OCI-LY3 (cell line): ENCODE measurements at regions not wholly inside any gene's neighbourhood (a gene's known extent, or its start where the extent isn't known, plus 50 kb on each side); places are given as distances from the start of the nearest gene placed in this dataset.

ENCODE experiments used
- H2AFZ ChIP-seq: fragments of 200-600, 300-600 bp; shearing (Covaris generic); 2 replicates; pipeline ENCODE4 v1.6.0; 2014; ENCODE audit warnings: antibody characterized with exemption, low read depth, low read length
- H3K27ac ChIP-seq: fragments of 200-600, 300-600 bp; sonication (generic); 2 replicates; pipeline ENCODE4 v1.5.1; 2014; ENCODE audit warnings: mild to moderate bottlenecking, low read length, moderate library complexity, mixed read lengths
- H3K27me3 ChIP-seq: fragments of 200-600, 300-600 bp; sonication (generic); 2 replicates; pipeline ENCODE4 v1.6.1; 2014; ENCODE audit warnings: low read depth, low read length, mixed read lengths
- H3K36me3 ChIP-seq: fragments of 200-600, 300-600 bp; sonication (generic); replicated peaks from 2 replicates; pipeline ENCODE3; 2014; ENCODE audit warnings: low read depth, low read length, mixed read lengths
- H3K4me1 ChIP-seq: fragments of 300-600, 200-600 bp; sonication (generic); 2 replicates; pipeline ENCODE4 v1.6.1; 2014; ENCODE audit warnings: low read length, mixed read lengths
- H3K4me2 ChIP-seq: fragments of 200-600, 300-600 bp; sonication (generic); 2 replicates; pipeline ENCODE4 v1.6.1; 2014; ENCODE audit warnings: low read length, mixed read lengths
- H3K4me3 ChIP-seq: fragments of 300-600, 200-600 bp; sonication (generic); 2 replicates; pipeline ENCODE4 v1.5.1; 2014; ENCODE audit warnings: antibody characterized with exemption, mild to moderate bottlenecking, low read length, moderate library complexity
- H3K79me2 ChIP-seq: fragments of 300-600, 200-600 bp; shearing (Covaris generic); 2 replicates; pipeline ENCODE4 v1.6.1; 2014; ENCODE audit warnings: mild to moderate bottlenecking, low read length, mixed read lengths
- H3K9ac ChIP-seq: fragments of 300-600, 200-600 bp; shearing (Covaris generic); 2 replicates; pipeline ENCODE4 v1.6.0; 2014; ENCODE audit warnings: mild to moderate bottlenecking, low read length, moderate library complexity
- H3K9me3 ChIP-seq: fragments of 200-600, 300-600 bp; shearing (Covaris generic); 2 replicates; pipeline ENCODE4 v1.6.1; 2014; ENCODE audit warnings: low read length, mixed read lengths; ENCODE audit not compliant: insufficient read depth
- H4K20me1 ChIP-seq: fragments of 200-600, 300-600 bp; sonication (generic); 2 replicates; pipeline ENCODE4 v1.6.1; 2016; ENCODE audit warnings: low read length, mixed read lengths; ENCODE audit not compliant: insufficient read depth
- EZH2phosphoT487 ChIP-seq: fragments of 200-600 bp; shearing (Covaris generic); IDR thresholded peaks from 2 replicates; pipeline ENCODE4 v1.6.1; 2018; ENCODE audit warnings: antibody characterized with exemption, mixed run types, low read depth
- TF ChIP-seq, protein P1 (sequence below): fragments of 200-600, 300-600 bp; sonication (generic); IDR thresholded peaks from 2 replicates; pipeline ENCODE4 v1.5.1; 2014; ENCODE audit warnings: antibody characterized with exemption, low read length, low read depth

DNA sequence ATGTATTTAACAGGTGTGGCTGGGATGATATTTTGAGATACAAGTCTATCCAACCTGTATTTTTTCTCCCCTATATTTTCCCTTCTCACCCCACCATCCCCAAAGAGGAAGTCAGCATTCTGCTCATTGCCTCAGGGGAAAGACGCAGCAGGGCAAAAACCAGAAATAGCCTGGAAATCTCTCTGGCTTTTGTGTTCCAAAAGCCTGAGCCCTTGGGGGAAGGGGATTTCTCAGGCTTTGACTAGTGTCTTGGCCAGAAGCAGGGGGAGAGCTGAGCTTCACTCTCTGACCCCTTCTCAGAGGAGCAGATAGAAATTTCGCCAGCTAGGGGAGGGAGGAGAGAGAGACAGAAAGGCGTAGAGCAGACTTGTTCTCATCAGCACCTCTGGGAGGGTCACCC is 244.7 kb downstream of the RRAGC start:
- Histone ChIP-seq H3K4me2 (no peak overlapping the region), H3K27ac (no peak overlapping the region), H3K4me1 (no peaks in the 10 kb centered on the region), H4K20me1 (no peaks in the 10 kb centered on the region), H2AFZ (no peak overlapping the region), H3K4me3 (no peak overlapping the region), H3K9ac (no peak overlapping the region), H3K36me3 (no peaks in the 10 kb centered on the region), H3K79me2 (no peaks in the 10 kb centered on the region), H3K27me3 (no peaks in the 10 kb centered on the region), H3K9me3 (no peaks in the 10 kb centered on the region)
- no peak for TF ChIP-seq EZH2phosphoT487
- TF ChIP-seq, protein P1, sequence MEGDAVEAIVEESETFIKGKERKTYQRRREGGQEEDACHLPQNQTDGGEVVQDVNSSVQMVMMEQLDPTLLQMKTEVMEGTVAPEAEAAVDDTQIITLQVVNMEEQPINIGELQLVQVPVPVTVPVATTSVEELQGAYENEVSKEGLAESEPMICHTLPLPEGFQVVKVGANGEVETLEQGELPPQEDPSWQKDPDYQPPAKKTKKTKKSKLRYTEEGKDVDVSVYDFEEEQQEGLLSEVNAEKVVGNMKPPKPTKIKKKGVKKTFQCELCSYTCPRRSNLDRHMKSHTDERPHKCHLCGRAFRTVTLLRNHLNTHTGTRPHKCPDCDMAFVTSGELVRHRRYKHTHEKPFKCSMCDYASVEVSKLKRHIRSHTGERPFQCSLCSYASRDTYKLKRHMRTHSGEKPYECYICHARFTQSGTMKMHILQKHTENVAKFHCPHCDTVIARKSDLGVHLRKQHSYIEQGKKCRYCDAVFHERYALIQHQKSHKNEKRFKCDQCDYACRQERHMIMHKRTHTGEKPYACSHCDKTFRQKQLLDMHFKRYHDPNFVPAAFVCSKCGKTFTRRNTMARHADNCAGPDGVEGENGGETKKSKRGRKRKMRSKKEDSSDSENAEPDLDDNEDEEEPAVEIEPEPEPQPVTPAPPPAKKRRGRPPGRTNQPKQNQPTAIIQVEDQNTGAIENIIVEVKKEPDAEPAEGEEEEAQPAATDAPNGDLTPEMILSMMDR: no peak

DNA sequence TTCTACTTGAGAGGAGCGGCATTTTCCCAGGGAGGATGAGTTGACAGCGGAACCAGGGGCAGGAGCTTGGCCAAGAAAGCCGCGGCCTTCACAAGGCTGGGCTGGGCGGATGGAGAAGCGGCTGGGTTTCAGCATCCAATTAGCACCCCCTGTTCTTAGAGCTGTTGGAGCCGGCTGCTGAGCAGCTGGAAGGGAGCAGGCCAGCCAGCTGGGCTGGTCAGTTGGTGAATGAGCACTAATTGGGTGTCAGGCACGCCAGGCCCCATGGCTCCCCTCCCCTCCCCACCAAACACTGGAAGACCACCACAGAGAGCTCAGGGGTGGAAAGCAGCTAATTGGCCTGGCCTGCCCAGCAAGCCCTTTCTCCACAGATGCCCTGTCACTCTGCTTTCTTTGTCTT is 245.6 kb downstream of the RRAGC start:
- Histone ChIP-seq H3K4me2 (no peak overlapping the region), H3K4me3 (no peak overlapping the region), H3K27ac (no peak overlapping the region), H3K9ac (no peak overlapping the region), H3K36me3 (no peaks in the 10 kb centered on the region), H4K20me1 (no peaks in the 10 kb centered on the region), H2AFZ (no peak overlapping the region), H3K79me2 (no peaks in the 10 kb centered on the region), H3K27me3 (no peaks in the 10 kb centered on the region), H3K4me1 (no peaks in the 10 kb centered on the region), H3K9me3 (no peaks in the 10 kb centered on the region)
- TF ChIP-seq, protein P1: no peak
- no peak for TF ChIP-seq EZH2phosphoT487

DNA sequence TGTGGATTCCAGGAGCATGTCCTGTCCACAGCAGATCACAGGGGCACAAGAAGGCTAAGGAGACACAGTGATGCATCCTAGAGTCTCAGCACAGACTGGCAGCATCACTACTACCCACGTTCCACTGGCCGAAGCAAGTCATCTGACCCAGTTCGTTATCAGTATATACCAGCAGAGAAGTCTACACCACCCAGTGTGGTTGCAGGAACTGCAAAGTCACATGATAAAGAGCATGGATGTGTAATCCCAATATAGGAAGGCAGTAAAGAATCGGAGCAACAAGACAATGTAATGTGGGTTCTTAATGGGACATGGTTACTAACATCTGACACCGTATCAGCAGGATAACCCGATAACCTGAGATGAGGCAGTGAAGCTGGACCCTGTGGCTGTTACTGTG is 246.6 kb downstream of the RRAGC start:
- no peak for TF ChIP-seq EZH2phosphoT487
- TF ChIP-seq, protein P1: no peak
- no peak overlapping the region for H3K9ac ChIP-seq
- H4K20me1 ChIP-seq: no peaks in the 10 kb centered on the region
- H3K79me2 ChIP-seq: no peaks in the 10 kb centered on the region
- no peak overlapping the region for H3K27ac ChIP-seq
- no peaks in the 10 kb centered on the region for H3K27me3 ChIP-seq
- no peaks in the 10 kb centered on the region for H3K9me3 ChIP-seq
- H3K4me2 ChIP-seq: no peak overlapping the region
- peaks cover 4% of the 10 kb centered on the region; the same call in 1 of the 2 replicates for H3K4me1 ChIP-seq
- no peak overlapping the region for H2AFZ ChIP-seq
- no peaks in the 10 kb centered on the region for H3K36me3 ChIP-seq
- no peak overlapping the region for H3K4me3 ChIP-seq

DNA sequence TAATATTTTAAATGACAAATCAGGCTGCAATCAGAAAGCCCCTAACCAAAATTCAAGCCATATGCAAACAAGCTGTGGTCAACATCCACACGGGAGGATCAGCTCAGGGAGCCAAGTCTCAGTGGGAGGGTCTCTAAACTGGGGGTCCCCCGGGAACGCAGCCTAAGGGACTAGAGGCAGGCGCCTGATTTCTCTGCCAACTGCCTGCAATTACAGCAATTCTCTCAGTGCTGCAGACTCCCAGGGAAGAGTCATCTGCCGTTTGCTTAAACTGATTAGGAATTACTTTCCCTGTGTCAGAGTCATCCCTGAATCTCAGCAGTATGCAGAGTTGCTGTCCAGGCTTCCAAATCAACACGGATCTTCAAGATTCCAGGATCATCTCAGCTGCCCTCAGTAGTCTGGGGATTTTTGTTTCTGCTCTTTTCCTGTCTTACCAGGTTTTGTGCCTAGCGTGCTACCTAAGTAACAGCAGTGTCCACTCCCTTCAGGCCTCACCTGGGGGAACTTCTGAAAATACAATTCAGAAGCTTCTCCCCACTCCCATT is 247.8 kb downstream of the RRAGC start:
- Histone ChIP-seq H3K9me3 (no peaks in the 10 kb centered on the region), H3K9ac (no peak overlapping the region), H3K4me1 (peaks cover 4% of the 10 kb centered on the region; the same call in 1 of the 2 replicates), H4K20me1 (no peaks in the 10 kb centered on the region), H3K4me3 (no peak overlapping the region), H3K27me3 (no peaks in the 10 kb centered on the region), H2AFZ (no peak overlapping the region), H3K4me2 (no peak overlapping the region), H3K79me2 (no peaks in the 10 kb centered on the region), H3K36me3 (no peaks in the 10 kb centered on the region), H3K27ac (no peak overlapping the region)
- TF ChIP-seq, protein P1: no peak
- no peak for TF ChIP-seq EZH2phosphoT487
